ENCODE measurements at regions not wholly inside any gene's neighbourhood (a gene's known extent, or its start where the extent isn't known, plus 50 kb on each side); places are given as distances from the start of the nearest gene placed in this dataset.

- TF ChIP-seq CTCF (IDR thresholded peaks at IDR 0.05) (no peak), EP300 (IDR thresholded peaks at IDR 0.05) (no peak), REST (IDR thresholded peaks at IDR 0.05) (no peak), SMC3 (IDR thresholded peaks at IDR 0.05) (no peak), JUN (IDR thresholded peaks at IDR 0.05) (no peak), FOXS1 (CRISPR knock-in tag; IDR thresholded peaks at IDR 0.05) (no peak), POLR2A (IDR thresholded peaks at IDR 0.05; ENCODE audit: low read length) (no peak)
Measured at GRCh38 chr13:88739195-88739594, 1068.0 kb downstream of the SLITRK5 start.
